Upper lobe of left lung (tissue), 6 donors: ENCODE measurements at regions not wholly inside any gene's neighbourhood (a gene's known extent, or its start where the extent isn't known, plus 50 kb on each side); places are given as distances from the start of the nearest gene placed in this dataset.

Experiments
- ATAC-seq, 2 donors: fragments of 200-7000 bp; cut with Tn5 transposase; one replicate each; pipeline ENCODE4 v1.9.1; 2022; ENCODE audit warnings: mild to moderate bottlenecking in 2 of 2, moderate library complexity in 2 of 2; ENCODE audit not compliant: low FRiP score in 2 of 2
- DNase-seq, 2 donors: peaks; one replicate each; pipeline ENCODE4 v3.0.0-alpha.2; 2019 to 2020
- H3K27ac ChIP-seq, 4 donors: fragments of 200-600 bp; sonication (generic); one replicate each; pipeline ENCODE4 v1.5.1; 2016 to 2019
- H3K27me3 ChIP-seq, 4 donors: fragments of 200-600 bp; sonication (generic); one replicate each; pipeline ENCODE4 v1.5.1; 2017 to 2019
- H3K36me3 ChIP-seq, 4 donors: fragments of 200-600 bp; sonication (generic); one replicate each; pipeline ENCODE4 v1.5.1; 2016 to 2019
- H3K4me1 ChIP-seq, 4 donors: fragments of 200-600 bp; sonication (generic); one replicate each; pipeline ENCODE4 v1.5.1; 2018 to 2019
- H3K4me3 ChIP-seq, 4 donors: fragments of 200-600 bp; sonication (generic); one replicate each; pipeline ENCODE4 v1.5.1; 2017 to 2019; ENCODE audit warnings: mild to moderate bottlenecking in 2 of 4, moderate library complexity in 1 of 4
- H3K9me3 ChIP-seq, 4 donors: fragments of 200-600 bp; sonication (generic); one replicate each; pipeline ENCODE4 v1.5.1; 2018 to 2019
- CTCF ChIP-seq, 6 experiments: fragments of 450-650 bp in 4 of 6; fragments of 200-600 bp in 2 of 6; sonication (generic) in 2 of 6; IDR thresholded peaks; one replicate each; pipeline ENCODE4 v1.5.1; 2016 to 2019; ENCODE audit warnings: antibody characterized with exemption in 6 of 6
- EP300 ChIP-seq, 4 donors: sonication (generic); formaldehyde crosslinking; IDR thresholded peaks; one replicate each; pipeline ENCODE4 v1.5.1; 2017; ENCODE audit warnings: antibody characterized with exemption in 4 of 4, control low read depth in 2 of 4
- POLR2A ChIP-seq, 4 donors: fragments of 450-650 bp; IDR thresholded peaks; one replicate each; pipeline ENCODE4 v1.5.1; 2016 to 2017; ENCODE audit warnings: antibody characterized with exemption in 4 of 4, mild to moderate bottlenecking in 2 of 4
- POLR2AphosphoS5 ChIP-seq, 2 donors: sonication (generic); formaldehyde crosslinking; IDR thresholded peaks; one replicate each; pipeline ENCODE4 v1.5.1; 2017; ENCODE audit warnings: antibody characterized with exemption in 2 of 2
- WGBS, 2 donors: methylation state at CpG; one replicate each; pipeline ENCODE4 v1.1.5; 2017 to 2018; 5-methylcytosine and 5-hydroxymethylcytosine counted together
- donor health status: DM: no; HTN: no; CAD: no; lungs with moderate emphysema.
- donor health status: DM: no; HTN: yes; CAD: no; lungs with severe emphysema.

- peak in 1 of 2 donors; percentile 73 for ATAC-seq
- WGBS, 2 donors, result 16 to 21% methylated on average over 11 of the region's 11 CpGs
- peak in 1 of 2 donors; percentile 51 for DNase-seq
- Histone ChIP-seq H3K36me3 (no peaks in the 10 kb centered on the region), H3K4me3 (peak overlapping the region in 2 of 4 donors; percentile 6 to 14), H3K9me3 (no peaks in the 10 kb centered on the region), H3K27ac (no peak overlapping the region), H3K4me1 (peaks cover 0 to 9% (median 4%) of the 10 kb centered on the region in 4 donors), H3K27me3 (no peaks in the 10 kb centered on the region)
- TF ChIP-seq POLR2AphosphoS5 (IDR thresholded peaks at IDR 0.05), result no peak
- TF ChIP-seq CTCF (IDR thresholded peaks at IDR 0.05), result peak; percentile 44 to 72 (median 65)
- TF ChIP-seq EP300 (IDR thresholded peaks at IDR 0.05), result no peak
- TF ChIP-seq POLR2A (IDR thresholded peaks at IDR 0.05), result no peak
Measured at GRCh38 chr5:125835293-125836172, 587.7 kb upstream of the GRAMD2B start.

GRCh38 chr5:125836256-125836655 is 587.0 kb upstream of the GRAMD2B start:
- TF ChIP-seq POLR2AphosphoS5 (IDR thresholded peaks at IDR 0.05) (no peak), POLR2A (IDR thresholded peaks at IDR 0.05) (no peak), EP300 (IDR thresholded peaks at IDR 0.05) (no peak)

GRCh38 chr5:125837866-125838265 is 585.3 kb upstream of the GRAMD2B start:
- Histone ChIP-seq H3K4me3 (no peak overlapping the region), H3K36me3 (no peaks in the 10 kb centered on the region), H3K9me3 (peaks cover 0 to 7% (median 0%) of the 10 kb centered on the region in 4 donors), H3K27ac (no peak overlapping the region), H3K4me1 (peaks cover 0 to 9% (median 4%) of the 10 kb centered on the region in 4 donors), H3K27me3 (no peaks in the 10 kb centered on the region)
- no peak for TF ChIP-seq CTCF (IDR thresholded peaks at IDR 0.05)
- no peak for TF ChIP-seq EP300 (IDR thresholded peaks at IDR 0.05)
- TF ChIP-seq POLR2A (IDR thresholded peaks at IDR 0.05), result no peak
- TF ChIP-seq POLR2AphosphoS5 (IDR thresholded peaks at IDR 0.05), result no peak
- WGBS, 2 donors, result 86 to 91% methylated on average over 3 of the region's 3 CpGs
- no peak for ATAC-seq
- no peak for DNase-seq

More at GRCh38 chr5:125836256-125836655, 587.0 kb upstream of the GRAMD2B start:
- H3K4me3 ChIP-seq, result no peak overlapping the region
- WGBS, 2 donors, result 63 to 85% methylated on average over 2 of the region's 2 CpGs
- no peaks in the 10 kb centered on the region for H3K9me3 ChIP-seq
- no peak overlapping the region for H3K27ac ChIP-seq
- no peak for DNase-seq
- peaks cover 0 to 9% (median 4%) of the 10 kb centered on the region in 4 donors for H3K4me1 ChIP-seq
- H3K27me3 ChIP-seq, result no peaks in the 10 kb centered on the region
- H3K36me3 ChIP-seq, result no peaks in the 10 kb centered on the region
- no peak for ATAC-seq

GRCh38 chr5:125847561-125847960 is 575.6 kb upstream of the GRAMD2B start:
- no peak for ATAC-seq
- DNase-seq, result no peak
- WGBS, 2 donors, result 87 to 89% methylated on average over 2 of the region's 2 CpGs
- Histone ChIP-seq H3K4me3 (no peak overlapping the region), H3K9me3 (peaks cover 0 to 4% (median 0%) of the 10 kb centered on the region in 4 donors), H3K4me1 (no peaks in the 10 kb centered on the region), H3K27ac (no peak overlapping the region), H3K27me3 (no peaks in the 10 kb centered on the region), H3K36me3 (no peaks in the 10 kb centered on the region)
- TF ChIP-seq CTCF (IDR thresholded peaks at IDR 0.05), result no peak
- no peak for TF ChIP-seq POLR2AphosphoS5 (IDR thresholded peaks at IDR 0.05)
- TF ChIP-seq POLR2A (IDR thresholded peaks at IDR 0.05), result no peak
- TF ChIP-seq EP300 (IDR thresholded peaks at IDR 0.05), result no peak

- Histone ChIP-seq H3K27me3 (no peaks in the 10 kb centered on the region), H3K4me1 (no peaks in the 10 kb centered on the region), H3K36me3 (no peaks in the 10 kb centered on the region), H3K4me3 (no peak overlapping the region), H3K27ac (no peak overlapping the region), H3K9me3 (no peaks in the 10 kb centered on the region)
- no peak for DNase-seq
- TF ChIP-seq POLR2A (IDR thresholded peaks at IDR 0.05), result no peak
- TF ChIP-seq CTCF (IDR thresholded peaks at IDR 0.05), result no peak
- no peak for TF ChIP-seq EP300 (IDR thresholded peaks at IDR 0.05)
- no peak for TF ChIP-seq POLR2AphosphoS5 (IDR thresholded peaks at IDR 0.05)
- 82 to 85% methylated on average over 2 of the region's 2 CpGs for WGBS, 2 donors
- no peak for ATAC-seq
Measured at GRCh38 chr5:125848751-125849150, 574.5 kb upstream of the GRAMD2B start.
